Fibroblast of skin of right biceps (primary cell): ENCODE measurements at regions not wholly inside any gene's neighbourhood (a gene's known extent, or its start where the extent isn't known, plus 50 kb on each side); places are given as distances from the start of the nearest gene placed in this dataset.

Experiments
- DNase-seq: peaks from one replicate; pipeline ENCODE4 v3.0.0-alpha.2; 2013

GRCh38 chr11:76298255-76298654, 82.7 kb downstream of the THAP12 start:
- DNase-seq: no peak

DNA sequence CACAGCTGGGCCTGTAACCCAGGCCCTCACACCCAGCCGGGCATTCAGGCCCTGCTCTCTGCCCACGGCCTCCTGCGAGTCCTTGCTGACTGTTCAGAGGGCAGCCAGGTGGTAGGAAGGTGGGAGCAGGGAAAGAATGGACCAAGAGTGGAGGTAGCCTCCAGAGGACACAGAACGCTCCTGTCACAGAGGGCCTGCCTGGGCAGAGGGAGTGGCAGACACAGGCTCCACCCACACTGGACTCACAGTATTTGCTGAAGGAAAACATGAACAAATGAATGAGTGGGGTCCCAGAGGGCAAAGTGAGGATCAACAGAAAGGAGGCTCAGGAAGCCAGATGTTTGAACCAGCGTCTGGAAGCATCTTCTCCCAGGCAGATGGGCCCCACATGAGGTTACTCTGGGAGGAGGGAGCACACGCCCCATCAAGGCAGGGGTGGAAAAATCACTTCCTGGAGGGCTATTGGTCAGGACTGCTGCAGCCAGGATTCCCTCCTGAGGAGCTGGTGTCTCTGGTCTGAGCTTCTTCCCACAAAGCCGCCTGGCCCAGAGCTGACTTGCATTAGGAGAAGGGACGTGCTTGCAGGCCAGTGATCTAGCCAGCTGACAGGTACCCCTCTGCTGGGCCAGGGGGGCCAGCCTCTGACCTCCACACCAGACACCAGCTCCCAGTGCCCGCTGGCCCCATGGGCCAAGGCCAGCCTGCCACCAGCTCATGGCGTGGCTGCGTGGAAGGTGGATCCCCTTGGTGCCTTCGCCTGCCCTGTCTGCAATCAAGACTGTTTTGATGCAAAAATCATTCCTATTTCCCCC, 84.0 kb downstream of the THAP12 start:
- no peak for DNase-seq

DNA sequence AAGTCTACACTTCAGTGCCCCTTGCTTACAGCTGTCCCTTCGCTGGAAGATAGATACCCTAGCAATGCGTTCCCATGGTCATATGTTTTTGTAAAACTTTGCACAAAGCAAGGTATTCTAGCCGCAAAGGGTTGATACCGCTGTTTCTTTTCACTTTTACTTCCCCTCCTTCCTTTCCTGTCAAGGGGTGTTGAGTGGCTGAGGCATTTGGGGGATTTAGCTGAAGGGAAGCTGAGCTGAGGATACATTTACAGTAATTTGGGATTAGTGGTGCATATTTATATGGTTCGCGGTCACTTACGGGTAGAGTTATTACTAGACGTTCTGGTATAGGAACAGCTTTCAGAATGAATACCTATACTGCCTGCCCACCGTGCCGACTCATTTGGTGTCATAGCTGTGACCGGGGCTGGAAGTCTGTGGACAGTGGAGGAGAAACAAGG, 86.9 kb upstream of the WNT11 start:
- no peak for DNase-seq

GRCh38 chr11:76292583-76293188, 86.4 kb upstream of the WNT11 start:
- DNase-seq: no peak

- no peak for DNase-seq
Observed at GRCh38 chr11:76291576-76292526, 85.5 kb upstream of the WNT11 start.

- no peak for DNase-seq
Observed at GRCh38 chr11:76288166-76288980, 82.1 kb upstream of the WNT11 start.

DNA sequence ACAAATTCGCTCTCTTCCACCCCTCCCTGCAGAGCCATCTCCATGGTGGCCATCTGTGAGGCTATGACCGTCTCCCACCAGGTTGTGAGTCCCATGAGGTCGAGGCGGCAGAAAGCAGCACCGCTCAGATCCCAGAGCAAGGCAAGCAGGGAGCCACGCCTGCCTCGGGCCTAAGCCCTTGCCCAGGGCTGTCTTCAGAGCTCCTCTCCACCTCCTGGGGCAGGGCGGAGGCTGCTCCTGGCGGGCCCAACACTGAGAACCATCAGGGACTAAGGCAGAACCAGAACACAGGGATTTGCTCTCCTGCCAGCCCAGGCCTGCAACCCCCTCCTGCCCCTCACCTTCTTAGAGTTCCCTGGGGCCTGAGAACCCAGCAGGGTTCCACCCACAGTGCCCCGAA, 80.9 kb upstream of the WNT11 start:
- DNase-seq: no peak

GRCh38 chr11:76285397-76286104, 79.2 kb upstream of the WNT11 start:
- no peak for DNase-seq

DNA sequence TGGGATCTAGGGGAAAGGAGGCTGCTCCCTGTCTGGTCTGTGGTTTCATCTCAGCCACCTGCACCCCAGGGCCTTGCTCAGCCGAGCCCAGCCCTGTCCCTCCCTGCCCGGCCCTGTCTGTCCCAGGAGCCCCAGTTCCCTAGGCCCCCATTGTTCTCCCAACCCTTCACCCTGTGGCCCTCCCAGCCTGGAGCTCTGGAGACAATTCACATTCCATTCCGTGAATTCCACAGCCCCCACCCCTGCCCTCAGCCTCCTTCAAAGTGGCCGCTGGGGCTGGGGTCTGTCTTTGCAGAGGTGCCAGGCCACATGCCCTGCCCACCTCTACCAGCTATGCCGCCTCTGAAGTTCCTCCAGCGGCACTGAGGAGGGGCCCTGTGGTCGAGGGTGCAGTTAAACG, 77.9 kb upstream of the WNT11 start:
- no peak for DNase-seq

- DNase-seq: no peak
Observed at GRCh38 chr11:76282811-76283595, 76.7 kb upstream of the WNT11 start.

GRCh38 chr11:76282172-76282571, 75.9 kb upstream of the WNT11 start:
- no peak for DNase-seq

- DNase-seq: no peak
Observed at GRCh38 chr11:76281558-76281906, 75.2 kb upstream of the WNT11 start.

DNA sequence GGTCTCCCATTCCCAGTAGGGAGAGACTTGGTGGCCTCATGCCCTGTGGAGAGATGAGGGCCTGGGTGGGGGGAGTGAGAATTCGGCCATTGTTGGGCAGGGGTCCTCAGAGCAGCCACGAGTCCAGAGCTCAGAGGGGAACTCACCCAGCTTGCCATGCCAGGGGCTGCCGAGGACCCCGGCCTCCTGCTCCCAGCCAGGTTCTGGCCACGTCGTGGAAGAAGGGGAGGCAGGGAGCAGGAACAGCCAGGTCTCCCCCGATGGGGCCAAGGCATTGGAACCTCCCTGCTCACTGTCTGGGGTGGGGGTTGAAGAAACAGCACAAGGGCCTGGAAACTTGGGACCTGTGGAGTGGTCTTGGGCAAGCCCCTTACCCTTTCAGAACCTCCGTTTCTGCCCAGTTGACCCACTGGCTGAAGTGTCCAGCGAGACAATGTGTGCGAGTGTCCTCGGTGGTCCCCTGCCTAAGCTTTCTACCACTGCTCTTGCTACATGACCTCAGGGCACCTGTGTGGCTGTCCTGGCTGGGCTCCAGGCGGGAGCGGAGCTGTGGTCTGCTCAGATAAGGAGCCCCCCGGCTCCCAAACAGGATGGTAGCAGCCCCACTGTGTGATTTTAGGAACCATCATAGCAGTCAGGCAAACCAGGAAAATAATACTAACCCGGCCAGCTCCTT, 74.7 kb upstream of the WNT11 start:
- no peak for DNase-seq

- no peak for DNase-seq
Observed at GRCh38 chr11:76280151-76280881, 74.0 kb upstream of the WNT11 start.

DNA sequence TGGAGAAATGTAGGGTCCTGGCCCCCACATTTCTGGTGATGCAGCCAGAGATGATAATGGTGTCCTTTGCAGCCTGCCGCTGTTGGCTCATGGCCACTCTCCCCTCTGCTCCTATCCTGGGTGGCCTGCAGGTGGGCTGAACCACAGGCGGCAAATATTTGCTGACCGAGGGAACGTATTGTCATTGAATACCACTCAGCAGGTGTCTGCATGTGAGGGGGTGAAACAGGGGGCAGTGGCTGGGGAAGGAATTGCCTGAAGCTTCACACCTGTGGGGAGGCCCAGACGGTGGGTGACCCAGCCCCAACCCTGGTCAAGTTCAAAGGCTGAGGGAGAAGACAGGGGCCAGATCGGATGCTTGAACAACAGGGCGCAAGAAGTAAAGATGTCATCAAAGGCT, 73.3 kb upstream of the WNT11 start:
- no peak for DNase-seq

GRCh38 chr11:76279038-76279437, 72.7 kb upstream of the WNT11 start:
- no peak for DNase-seq

DNA sequence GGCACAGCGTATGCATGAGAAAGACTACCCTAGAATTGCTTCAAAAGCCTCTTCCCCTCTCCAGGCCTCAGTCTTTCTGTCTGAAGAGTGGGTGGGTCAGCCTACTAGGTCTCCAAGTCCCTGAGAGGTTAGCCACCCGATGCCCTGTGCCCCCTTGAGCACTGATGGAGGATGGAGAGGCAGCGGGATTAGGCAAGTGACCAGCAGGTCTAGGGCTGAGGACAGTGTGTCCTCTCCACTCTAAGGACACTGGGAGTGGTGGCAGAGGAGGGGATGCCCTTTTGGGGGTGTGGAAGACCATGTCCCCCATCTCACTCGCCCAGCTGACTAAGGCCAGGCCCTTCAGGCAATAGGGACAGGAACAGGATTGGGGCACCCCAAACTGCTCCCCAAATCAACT, 72.2 kb upstream of the WNT11 start:
- DNase-seq: no peak

- no peak for DNase-seq
Observed at GRCh38 chr11:76277298-76278175, 71.2 kb upstream of the WNT11 start.

GRCh38 chr11:76276781-76277155, 70.5 kb upstream of the WNT11 start:
- no peak for DNase-seq
